ENCODE measurements at regions not wholly inside any gene's neighbourhood (a gene's known extent, or its start where the extent isn't known, plus 50 kb on each side); places are given as distances from the start of the nearest gene placed in this dataset.

GRCh38 chr5:123700624-123701287, 188.8 kb downstream of the CSNK1G3 start:
- H3K4me3 ChIP-seq (replicated peaks in 1 of 3; ENCODE audit: insufficient read depth in 1 of 3, low read depth in 2 of 3, low read length in 3 of 3) = no peak overlapping the region
- H3K36me3 ChIP-seq (replicated peaks in 1 of 2; ENCODE audit: control insufficient read depth in 1 of 2, insufficient read depth in 2 of 2, low read length in 2 of 2) = no peaks in the 10 kb centered on the region
- no peaks in the 10 kb centered on the region for H3K4me1 ChIP-seq (ENCODE audit: insufficient read depth, low read length)
- ChIA-PET CTCF (ENCODE audit: low intra/inter-chr PET ratio, low total read pairs) (no interaction called here), POLR2A (no interaction called here)
- no peak for DNase-seq (ENCODE audit: low spot score)
- H3K79me2 ChIP-seq (ENCODE audit: insufficient read depth, low read length) = no peaks in the 10 kb centered on the region
- H3K27me3 ChIP-seq (ENCODE audit: control insufficient read depth in 1 of 2, insufficient read depth in 2 of 2, low read length in 2 of 2) = no peaks in the 10 kb centered on the region; a peak in 1 of 5 replicates
- no peak overlapping the region for H2AFZ ChIP-seq (ENCODE audit: low read length)
- no peak overlapping the region for H3K9ac ChIP-seq (ENCODE audit: insufficient read depth, low read depth, low read length)
- BruUV-seq (replicated peaks) = no TSS peak
- FAIRE-seq = no peak
- H3K9me3 ChIP-seq (ENCODE audit: low read length) = no peaks in the 10 kb centered on the region
- intact Hi-C loops (cut with micrococcal nuclease; ENCODE audit: unreplicated experiment) = no loop called here
- no peak for ATAC-seq
- H4K20me1 ChIP-seq (ENCODE audit: insufficient read depth, low read length) = no peaks in the 10 kb centered on the region
- H3K4me2 ChIP-seq (ENCODE audit: low read depth, low read length) = no peak overlapping the region
- WGBS (ENCODE audit: low lambda C conversion rate) = 24% methylated on average over 6 of the region's 6 CpGs
- TF ChIP-seq GABPA (IDR thresholded peaks at IDR 0.05; ENCODE audit: low read depth, low read length) = no peak
- TF ChIP-seq GABPA (CRISPR knock-in tag; IDR thresholded peaks at IDR 0.05; ENCODE audit: low read depth) = no peak
- no peak for TF ChIP-seq ZIK1 (CRISPR knock-in tag; IDR thresholded peaks at IDR 0.05; ENCODE audit: borderline replicate concordance, low read depth)
- TF ChIP-seq AKAP8 (CRISPR knock-in tag; IDR thresholded peaks at IDR 0.05) = no peak
- no peak for TF ChIP-seq ZNF256 (CRISPR knock-in tag; conservative IDR thresholded peaks at IDR 0.05)
- no peak for TF ChIP-seq KAT7 (CRISPR knock-in tag; IDR thresholded peaks at IDR 0.05; ENCODE audit: borderline replicate concordance)
- TF ChIP-seq KLF12 (CRISPR knock-in tag; IDR thresholded peaks at IDR 0.05; ENCODE audit: borderline replicate concordance) = no peak
- no peak for TF ChIP-seq ZNF333 (CRISPR knock-in tag; IDR thresholded peaks at IDR 0.05; ENCODE audit: borderline replicate concordance)
- no peak for TF ChIP-seq ZMYM3 (CRISPR knock-in tag; IDR thresholded peaks at IDR 0.05)
- no peak for TF ChIP-seq SCMH1 (CRISPR knock-in tag; IDR thresholded peaks at IDR 0.05; ENCODE audit: borderline replicate concordance)
- no peak for TF ChIP-seq NAIF1 (CRISPR knock-in tag; IDR thresholded peaks at IDR 0.05; ENCODE audit: borderline replicate concordance)
- no peak for TF ChIP-seq ZNF564 (CRISPR knock-in tag; IDR thresholded peaks at IDR 0.05)
- TF ChIP-seq HNRNPK (IDR thresholded peaks at IDR 0.05; ENCODE audit: low read depth, low read length, poor library complexity, severe bottlenecking) = no peak
- no peak for TF ChIP-seq PLSCR1 (CRISPR knock-in tag; IDR thresholded peaks at IDR 0.05; ENCODE audit: borderline replicate concordance)
- no peak for TF ChIP-seq MAX (IDR thresholded peaks at IDR 0.05)
- TF ChIP-seq ZNF484 (CRISPR knock-in tag; IDR thresholded peaks at IDR 0.05; ENCODE audit: borderline replicate concordance, low read depth) = no peak
- TF ChIP-seq MTF2 (CRISPR knock-in tag; IDR thresholded peaks at IDR 0.05; ENCODE audit: borderline replicate concordance) = no peak
- TF ChIP-seq ZNF558 (CRISPR knock-in tag; IDR thresholded peaks at IDR 0.05; ENCODE audit: borderline replicate concordance) = no peak
- in situ Hi-C loops (cut with HindIII; ENCODE audit: extremely low pct_ligation_motif_present, low pct_unique_long_range_greater_than_20kb) = no loop called here
- no peak overlapping the region for H3K27ac ChIP-seq (ENCODE audit: extremely low read length, insufficient read depth, low read length)
